ENCODE measurements at regions not wholly inside any gene's neighbourhood (a gene's known extent, or its start where the extent isn't known, plus 50 kb on each side); places are given as distances from the start of the nearest gene placed in this dataset.

DNA sequence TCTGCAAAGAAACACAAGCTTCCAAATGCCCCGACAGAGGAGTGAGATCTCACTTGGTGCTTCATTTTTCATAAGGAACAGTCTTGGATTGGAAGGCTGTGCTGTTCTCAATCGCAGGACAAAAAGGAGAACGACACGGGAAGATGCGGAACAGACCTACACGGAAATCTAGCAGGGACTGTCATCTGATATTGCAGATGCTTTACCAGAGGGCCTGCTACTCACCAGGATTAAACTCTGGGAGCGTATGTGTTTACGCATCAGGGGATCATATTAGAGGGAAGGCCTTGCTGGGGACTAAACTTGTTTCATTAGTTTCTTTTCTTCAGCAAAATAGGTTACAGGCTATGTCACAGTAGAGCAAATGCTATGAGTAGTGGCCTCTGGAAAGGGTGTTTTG lies 82.8 kb upstream of the EEPD1 start:
- Histone ChIP-seq H3K9ac (ENCODE audit: insufficient read depth in 1 of 2, low read depth in 2 of 2, low read length in 2 of 2) (no peak overlapping the region), H3K27me3 (ENCODE audit: control insufficient read depth in 2 of 2, insufficient read depth in 2 of 2, low read length in 2 of 2) (peaks cover 6 to 27% of the 10 kb centered on the region in 2 experiments; a peak in 4 of 5 replicates), H3K27ac (ENCODE audit: extremely low read depth, low read depth, low read length) (no peak overlapping the region), H3K9me1 (ENCODE audit: control insufficient read depth, insufficient read depth, low read length) (no peaks in the 10 kb centered on the region), H2AFZ (ENCODE audit: low read depth, low read length) (no peak overlapping the region), H3K36me3 (ENCODE audit: control insufficient read depth, insufficient read depth, low read length) (no peaks in the 10 kb centered on the region), H3K79me2 (ENCODE audit: control insufficient read depth, insufficient read depth, low read length) (no peaks in the 10 kb centered on the region), H3K4me3 (no peak overlapping the region), H3K4me1 (replicated peaks in 1 of 2; ENCODE audit: control insufficient read depth in 2 of 2, insufficient read depth in 2 of 2, low read length in 2 of 2) (no peaks in the 10 kb centered on the region), H3K9me3 (replicated peaks; ENCODE audit: control insufficient read depth, insufficient read depth, low read depth, low read length) (peaks cover 2% of the 10 kb centered on the region; the same call in 1 of the 2 replicates), H4K20me1 (replicated peaks; ENCODE audit: control insufficient read depth, insufficient read depth, low read length) (no peaks in the 10 kb centered on the region), H3K4me2 (ENCODE audit: insufficient read depth, low read length) (no peak overlapping the region)
- BruUV-seq (replicated peaks) = no TSS peak
- CTCF ChIA-PET (ENCODE audit: low intra/inter-chr PET ratio) = no interaction called here
- 2% methylated on average over 8 of the region's 8 CpGs for WGBS (ENCODE audit: insufficient coverage, low coverage, missing lambda C conversion rate)
- in situ Hi-C loops (cut with MboI) = no loop called here
- DNase-seq (ENCODE audit: extremely low read depth in 1 of 4, low spot score in 3 of 4) (no peak), FAIRE-seq (no peak), ATAC-seq (no peak)
- POLR2A ChIA-PET = interaction anchor here (0.6 to 0.7 kb wide), 2 partner anchors 11 to 40 kb away, joined by 3 read pairs; no protein-coding TSS in a partner anchor
- intact Hi-C loops (cut with micrococcal nuclease) = no loop called here
- TF ChIP-seq HNRNPUL1 (IDR thresholded peaks at IDR 0.05; ENCODE audit: low read length) (no peak), MXI1 (IDR thresholded peaks at IDR 0.05; ENCODE audit: low read depth, low read length) (no peak), ZNF583 (CRISPR knock-in tag; IDR thresholded peaks at IDR 0.05) (no peak), NBN (IDR thresholded peaks at IDR 0.05; ENCODE audit: low read depth) (no peak), POLR2H (tag; IDR thresholded peaks at IDR 0.05; ENCODE audit: low read depth) (no peak), MITF (IDR thresholded peaks at IDR 0.05) (no peak), ZFX (CRISPR knock-in tag; IDR thresholded peaks at IDR 0.05) (no peak), E2F3 (CRISPR knock-in tag; IDR thresholded peaks at IDR 0.05) (no peak), ZNF696 (CRISPR knock-in tag; conservative IDR thresholded peaks at IDR 0.05) (no peak), KDM5B (IDR thresholded peaks at IDR 0.05; ENCODE audit: insufficient replicate concordance, low read depth, low read length) (no peak)
- TF ChIP-seq, protein P1, sequence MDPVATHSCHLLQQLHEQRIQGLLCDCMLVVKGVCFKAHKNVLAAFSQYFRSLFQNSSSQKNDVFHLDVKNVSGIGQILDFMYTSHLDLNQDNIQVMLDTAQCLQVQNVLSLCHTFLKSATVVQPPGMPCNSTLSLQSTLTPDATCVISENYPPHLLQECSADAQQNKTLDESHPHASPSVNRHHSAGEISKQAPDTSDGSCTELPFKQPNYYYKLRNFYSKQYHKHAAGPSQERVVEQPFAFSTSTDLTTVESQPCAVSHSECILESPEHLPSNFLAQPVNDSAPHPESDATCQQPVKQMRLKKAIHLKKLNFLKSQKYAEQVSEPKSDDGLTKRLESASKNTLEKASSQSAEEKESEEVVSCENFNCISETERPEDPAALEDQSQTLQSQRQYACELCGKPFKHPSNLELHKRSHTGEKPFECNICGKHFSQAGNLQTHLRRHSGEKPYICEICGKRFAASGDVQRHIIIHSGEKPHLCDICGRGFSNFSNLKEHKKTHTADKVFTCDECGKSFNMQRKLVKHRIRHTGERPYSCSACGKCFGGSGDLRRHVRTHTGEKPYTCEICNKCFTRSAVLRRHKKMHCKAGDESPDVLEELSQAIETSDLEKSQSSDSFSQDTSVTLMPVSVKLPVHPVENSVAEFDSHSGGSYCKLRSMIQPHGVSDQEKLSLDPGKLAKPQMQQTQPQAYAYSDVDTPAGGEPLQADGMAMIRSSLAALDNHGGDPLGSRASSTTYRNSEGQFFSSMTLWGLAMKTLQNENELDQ (CRISPR knock-in tag; IDR thresholded peaks at IDR 0.05; ENCODE audit: borderline replicate concordance) = no peak
- TF ChIP-seq, protein P2, sequence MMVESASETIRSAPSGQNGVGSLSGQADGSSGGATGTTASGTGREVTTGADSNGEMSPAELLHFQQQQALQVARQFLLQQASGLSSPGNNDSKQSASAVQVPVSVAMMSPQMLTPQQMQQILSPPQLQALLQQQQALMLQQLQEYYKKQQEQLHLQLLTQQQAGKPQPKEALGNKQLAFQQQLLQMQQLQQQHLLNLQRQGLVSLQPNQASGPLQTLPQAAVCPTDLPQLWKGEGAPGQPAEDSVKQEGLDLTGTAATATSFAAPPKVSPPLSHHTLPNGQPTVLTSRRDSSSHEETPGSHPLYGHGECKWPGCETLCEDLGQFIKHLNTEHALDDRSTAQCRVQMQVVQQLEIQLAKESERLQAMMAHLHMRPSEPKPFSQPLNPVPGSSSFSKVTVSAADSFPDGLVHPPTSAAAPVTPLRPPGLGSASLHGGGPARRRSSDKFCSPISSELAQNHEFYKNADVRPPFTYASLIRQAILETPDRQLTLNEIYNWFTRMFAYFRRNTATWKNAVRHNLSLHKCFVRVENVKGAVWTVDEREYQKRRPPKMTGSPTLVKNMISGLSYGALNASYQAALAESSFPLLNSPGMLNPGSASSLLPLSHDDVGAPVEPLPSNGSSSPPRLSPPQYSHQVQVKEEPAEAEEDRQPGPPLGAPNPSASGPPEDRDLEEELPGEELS (CRISPR knock-in tag; IDR thresholded peaks at IDR 0.05; ENCODE audit: borderline replicate concordance) = no peak
- TF ChIP-seq, protein P3, sequence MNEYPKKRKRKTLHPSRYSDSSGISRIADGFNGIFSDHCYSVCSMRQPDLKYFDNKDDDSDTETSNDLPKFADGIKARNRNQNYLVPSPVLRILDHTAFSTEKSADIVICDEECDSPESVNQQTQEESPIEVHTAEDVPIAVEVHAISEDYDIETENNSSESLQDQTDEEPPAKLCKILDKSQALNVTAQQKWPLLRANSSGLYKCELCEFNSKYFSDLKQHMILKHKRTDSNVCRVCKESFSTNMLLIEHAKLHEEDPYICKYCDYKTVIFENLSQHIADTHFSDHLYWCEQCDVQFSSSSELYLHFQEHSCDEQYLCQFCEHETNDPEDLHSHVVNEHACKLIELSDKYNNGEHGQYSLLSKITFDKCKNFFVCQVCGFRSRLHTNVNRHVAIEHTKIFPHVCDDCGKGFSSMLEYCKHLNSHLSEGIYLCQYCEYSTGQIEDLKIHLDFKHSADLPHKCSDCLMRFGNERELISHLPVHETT (CRISPR knock-in tag; conservative IDR thresholded peaks at IDR 0.05 in 1 of 2, IDR thresholded peaks at IDR 0.05 in 1 of 2) = no peak
- TF ChIP-seq, protein P4, sequence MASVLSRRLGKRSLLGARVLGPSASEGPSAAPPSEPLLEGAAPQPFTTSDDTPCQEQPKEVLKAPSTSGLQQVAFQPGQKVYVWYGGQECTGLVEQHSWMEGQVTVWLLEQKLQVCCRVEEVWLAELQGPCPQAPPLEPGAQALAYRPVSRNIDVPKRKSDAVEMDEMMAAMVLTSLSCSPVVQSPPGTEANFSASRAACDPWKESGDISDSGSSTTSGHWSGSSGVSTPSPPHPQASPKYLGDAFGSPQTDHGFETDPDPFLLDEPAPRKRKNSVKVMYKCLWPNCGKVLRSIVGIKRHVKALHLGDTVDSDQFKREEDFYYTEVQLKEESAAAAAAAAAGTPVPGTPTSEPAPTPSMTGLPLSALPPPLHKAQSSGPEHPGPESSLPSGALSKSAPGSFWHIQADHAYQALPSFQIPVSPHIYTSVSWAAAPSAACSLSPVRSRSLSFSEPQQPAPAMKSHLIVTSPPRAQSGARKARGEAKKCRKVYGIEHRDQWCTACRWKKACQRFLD (CRISPR knock-in tag; IDR thresholded peaks at IDR 0.05) = no peak
